GM23338 (cell line): ENCODE measurements at regions not wholly inside any gene's neighbourhood (a gene's known extent, or its start where the extent isn't known, plus 50 kb on each side); places are given as distances from the start of the nearest gene placed in this dataset.

ENCODE experiments used
- ATAC-seq: fragments of 200-7000 bp; cut with Tn5 transposase; 3 replicates; pipeline ENCODE4 v1.9.1; 2020
- DNase-seq: peaks from one replicate; pipeline ENCODE4 v3.0.0-alpha.2; 2015; ENCODE audit warnings: low spot score
- H2AFZ ChIP-seq: fragments of 200-600 bp; sonication (generic); 2 replicates; pipeline ENCODE4 v1.8.0; 2016; ENCODE audit warnings: antibody characterized with exemption, mild to moderate bottlenecking, moderate library complexity
- H3F3A ChIP-seq: fragments of 200-600 bp; sonication (generic); replicated peaks from 2 replicates; pipeline ENCODE4 v1.8.0; 2017; ENCODE audit warnings: antibody characterized with exemption, mixed run types, low read depth
- H3K27ac ChIP-seq: fragments of 200-600 bp; sonication (generic); 2 replicates; pipeline ENCODE4 v1.6.1; 2016; ENCODE audit warnings: low read depth
- H3K27me3 ChIP-seq: fragments of 200-600 bp; sonication (generic); 2 replicates; pipeline ENCODE4 v1.8.0; 2016; ENCODE audit warnings: mild to moderate bottlenecking, mixed run types, moderate library complexity; ENCODE audit not compliant: insufficient read depth
- H3K36me3 ChIP-seq: fragments of 200-600 bp; sonication (generic); 2 replicates; pipeline ENCODE4 v1.8.0; 2016; ENCODE audit warnings: mild to moderate bottlenecking; ENCODE audit not compliant: insufficient read depth
- H3K4me1 ChIP-seq: fragments of 200-600 bp; sonication (generic); 2 replicates; pipeline ENCODE4 v1.8.0; 2016; ENCODE audit warnings: mild to moderate bottlenecking, moderate library complexity; ENCODE audit not compliant: insufficient read depth
- H3K4me2 ChIP-seq: fragments of 200-600 bp; sonication (generic); 2 replicates; pipeline ENCODE4 v1.7.1; 2017; ENCODE audit warnings: mixed run types
- H3K4me3 ChIP-seq: fragments of 200-600 bp; sonication (generic); 2 replicates; pipeline ENCODE4 v1.6.1; 2016; ENCODE audit warnings: mixed run types
- H3K79me2 ChIP-seq: fragments of 200-600 bp; sonication (generic); replicated peaks from 2 replicates; pipeline ENCODE4 v1.8.0; 2017; ENCODE audit warnings: mild to moderate bottlenecking; ENCODE audit not compliant: insufficient read depth
- H3K9me2 ChIP-seq: fragments of 200-600 bp; sonication (generic); 2 replicates; pipeline ENCODE4 v1.8.0; 2017; ENCODE audit not compliant: insufficient read depth
- H4K20me1 ChIP-seq: fragments of 200-600 bp; sonication (generic); replicated peaks from 2 replicates; pipeline ENCODE4 v1.8.0; 2017; ENCODE audit warnings: mild to moderate bottlenecking; ENCODE audit not compliant: insufficient read depth
- H3K27ac Mint-ChIP-seq: 2 replicates; pipeline ENCODE4 v1.8.0; 2020; ENCODE audit warnings: inconsistent platforms, mild to moderate bottlenecking, moderate library complexity, mixed read lengths
- H3K27me3 Mint-ChIP-seq: 3 replicates; pipeline ENCODE4 v1.8.0; 2022; ENCODE audit warnings: low read depth, mild to moderate bottlenecking, moderate library complexity, mixed read lengths, inconsistent platforms; ENCODE audit not compliant: insufficient read depth, poor library complexity
- H3K36me3 Mint-ChIP-seq: 3 replicates; pipeline ENCODE4 v1.8.0; 2021; ENCODE audit warnings: low read depth, mild to moderate bottlenecking, inconsistent platforms, moderate library complexity, mixed read lengths
- H3K4me1 Mint-ChIP-seq: 3 replicates; pipeline ENCODE4 v1.8.0; 2020; ENCODE audit warnings: mild to moderate bottlenecking, inconsistent platforms, mixed read lengths
- H3K4me3 Mint-ChIP-seq: 3 replicates; pipeline ENCODE4 v1.8.0; 2021; ENCODE audit warnings: moderate library complexity, mild to moderate bottlenecking, inconsistent platforms, mixed read lengths
- H3K9me3 Mint-ChIP-seq: 3 replicates; pipeline ENCODE4 v1.8.0; 2020; ENCODE audit warnings: moderate library complexity, mild to moderate bottlenecking, inconsistent platforms, mixed read lengths
- CREB1 ChIP-seq: fragments of 250-450 bp; sonication (Bioruptor Pico); IDR thresholded peaks from 2 replicates; pipeline ENCODE4 v1.5.0; 2020; ENCODE audit warnings: low read depth, mild to moderate bottlenecking, moderate library complexity
- EZH2 ChIP-seq: fragments of 200-600 bp; sonication (generic); IDR thresholded peaks from one replicate; pipeline ENCODE4 v1.8.0; 2017; ENCODE audit warnings: antibody characterized with exemption, mild to moderate bottlenecking, low read depth; ENCODE audit not compliant: unreplicated experiment
- EZH2phosphoT487 ChIP-seq: fragments of 200-600 bp; sonication (generic); IDR thresholded peaks from one replicate; pipeline ENCODE4 v1.8.1; 2018; ENCODE audit warnings: antibody characterized with exemption; ENCODE audit not compliant: unreplicated experiment
- NANOG ChIP-seq: IDR thresholded peaks from 2 replicates; pipeline ENCODE4 v1.6.1; 2016; ENCODE audit warnings: antibody characterized with exemption, borderline replicate concordance
- POLR2AphosphoS5 ChIP-seq: IDR thresholded peaks from 2 replicates; pipeline ENCODE4 v1.6.1; 2016; ENCODE audit warnings: antibody characterized with exemption, low read depth
- REST ChIP-seq: IDR thresholded peaks from one replicate; pipeline ENCODE4 v1.6.1; 2018; ENCODE audit warnings: antibody characterized with exemption; ENCODE audit not compliant: unreplicated experiment
- STAT1 ChIP-seq: IDR thresholded peaks from one replicate; pipeline ENCODE4 v1.6.1; 2016; ENCODE audit warnings: antibody characterized with exemption; ENCODE audit not compliant: unreplicated experiment
- ZNF114 ChIP-seq: fragments of 250-450 bp; sonication (Bioruptor Pico); IDR thresholded peaks from 2 replicates; pipeline ENCODE4 v1.5.0; 2020; ENCODE audit warnings: mild to moderate bottlenecking, moderate library complexity
- ZNF331 ChIP-seq: fragments of 250-450 bp; sonication (Bioruptor Pico); IDR thresholded peaks from 2 replicates; pipeline ENCODE4 v1.5.0; 2020; ENCODE audit warnings: low read depth, mild to moderate bottlenecking, moderate library complexity
- TF ChIP-seq, protein P1 (sequence below), 2 experiments: fragments of 200-600 bp in 1 of 2; sonication (generic) in 1 of 2; conservative IDR thresholded peaks; 2 replicates each; pipeline versions ENCODE4 v1.5.1 to v1.6.1; 2016 to 2017; ENCODE audit warnings: antibody characterized with exemption in 2 of 2, low read depth in 2 of 2, mild to moderate bottlenecking in 2 of 2, moderate library complexity in 1 of 2
- TF ChIP-seq, protein P2 (sequence below): fragments of 250-450 bp; sonication (Bioruptor Pico); IDR thresholded peaks from 2 replicates; pipeline ENCODE4 v1.5.0; 2020; ENCODE audit warnings: mild to moderate bottlenecking, moderate library complexity

GRCh38 chr5:10832987-10833386 is 72.0 kb upstream of the DAP start (continued):
- TF ChIP-seq REST = no peak
- no peak for TF ChIP-seq CREB1 (CRISPR knock-in tag)

- Histone ChIP-seq H4K20me1 (no peaks in the 10 kb centered on the region), H3K4me1 (no peaks in the 10 kb centered on the region), H3K4me3 (no peak overlapping the region), H3K79me2 (no peaks in the 10 kb centered on the region), H3K27me3 (no peaks in the 10 kb centered on the region), H2AFZ (no peak overlapping the region), H3K27ac (no peak overlapping the region), H3K9me2 (peaks cover 7% of the 10 kb centered on the region; the same call in 1 of the 2 replicates), H3K36me3 (no peaks in the 10 kb centered on the region), H3F3A (no peaks in the 10 kb centered on the region), H3K4me2 (no peak overlapping the region)
- no peak for ATAC-seq
- DNase-seq = no peak
- Mint-ChIP-seq H3K27ac (no peak overlapping the region), H3K4me3 (no peak overlapping the region), H3K4me1 (peaks cover 3% of the 10 kb centered on the region; the same call in 2 of the 3 replicates), H3K27me3 (no peaks in the 10 kb centered on the region), H3K9me3 (no peaks in the 10 kb centered on the region), H3K36me3 (no peaks in the 10 kb centered on the region)
- TF ChIP-seq EZH2phosphoT487 (no peak), ZNF114 (CRISPR knock-in tag) (no peak), EZH2 (no peak), ZNF331 (CRISPR knock-in tag) (no peak), STAT1 (no peak), POLR2AphosphoS5 (no peak), CREB1 (CRISPR knock-in tag) (no peak), NANOG (no peak)
- TF ChIP-seq, protein P1, sequence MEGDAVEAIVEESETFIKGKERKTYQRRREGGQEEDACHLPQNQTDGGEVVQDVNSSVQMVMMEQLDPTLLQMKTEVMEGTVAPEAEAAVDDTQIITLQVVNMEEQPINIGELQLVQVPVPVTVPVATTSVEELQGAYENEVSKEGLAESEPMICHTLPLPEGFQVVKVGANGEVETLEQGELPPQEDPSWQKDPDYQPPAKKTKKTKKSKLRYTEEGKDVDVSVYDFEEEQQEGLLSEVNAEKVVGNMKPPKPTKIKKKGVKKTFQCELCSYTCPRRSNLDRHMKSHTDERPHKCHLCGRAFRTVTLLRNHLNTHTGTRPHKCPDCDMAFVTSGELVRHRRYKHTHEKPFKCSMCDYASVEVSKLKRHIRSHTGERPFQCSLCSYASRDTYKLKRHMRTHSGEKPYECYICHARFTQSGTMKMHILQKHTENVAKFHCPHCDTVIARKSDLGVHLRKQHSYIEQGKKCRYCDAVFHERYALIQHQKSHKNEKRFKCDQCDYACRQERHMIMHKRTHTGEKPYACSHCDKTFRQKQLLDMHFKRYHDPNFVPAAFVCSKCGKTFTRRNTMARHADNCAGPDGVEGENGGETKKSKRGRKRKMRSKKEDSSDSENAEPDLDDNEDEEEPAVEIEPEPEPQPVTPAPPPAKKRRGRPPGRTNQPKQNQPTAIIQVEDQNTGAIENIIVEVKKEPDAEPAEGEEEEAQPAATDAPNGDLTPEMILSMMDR (conservative IDR thresholded peaks at IDR 0.05; ENCODE audit: low read depth in 2 of 2) = no peak
- TF ChIP-seq, protein P2, sequence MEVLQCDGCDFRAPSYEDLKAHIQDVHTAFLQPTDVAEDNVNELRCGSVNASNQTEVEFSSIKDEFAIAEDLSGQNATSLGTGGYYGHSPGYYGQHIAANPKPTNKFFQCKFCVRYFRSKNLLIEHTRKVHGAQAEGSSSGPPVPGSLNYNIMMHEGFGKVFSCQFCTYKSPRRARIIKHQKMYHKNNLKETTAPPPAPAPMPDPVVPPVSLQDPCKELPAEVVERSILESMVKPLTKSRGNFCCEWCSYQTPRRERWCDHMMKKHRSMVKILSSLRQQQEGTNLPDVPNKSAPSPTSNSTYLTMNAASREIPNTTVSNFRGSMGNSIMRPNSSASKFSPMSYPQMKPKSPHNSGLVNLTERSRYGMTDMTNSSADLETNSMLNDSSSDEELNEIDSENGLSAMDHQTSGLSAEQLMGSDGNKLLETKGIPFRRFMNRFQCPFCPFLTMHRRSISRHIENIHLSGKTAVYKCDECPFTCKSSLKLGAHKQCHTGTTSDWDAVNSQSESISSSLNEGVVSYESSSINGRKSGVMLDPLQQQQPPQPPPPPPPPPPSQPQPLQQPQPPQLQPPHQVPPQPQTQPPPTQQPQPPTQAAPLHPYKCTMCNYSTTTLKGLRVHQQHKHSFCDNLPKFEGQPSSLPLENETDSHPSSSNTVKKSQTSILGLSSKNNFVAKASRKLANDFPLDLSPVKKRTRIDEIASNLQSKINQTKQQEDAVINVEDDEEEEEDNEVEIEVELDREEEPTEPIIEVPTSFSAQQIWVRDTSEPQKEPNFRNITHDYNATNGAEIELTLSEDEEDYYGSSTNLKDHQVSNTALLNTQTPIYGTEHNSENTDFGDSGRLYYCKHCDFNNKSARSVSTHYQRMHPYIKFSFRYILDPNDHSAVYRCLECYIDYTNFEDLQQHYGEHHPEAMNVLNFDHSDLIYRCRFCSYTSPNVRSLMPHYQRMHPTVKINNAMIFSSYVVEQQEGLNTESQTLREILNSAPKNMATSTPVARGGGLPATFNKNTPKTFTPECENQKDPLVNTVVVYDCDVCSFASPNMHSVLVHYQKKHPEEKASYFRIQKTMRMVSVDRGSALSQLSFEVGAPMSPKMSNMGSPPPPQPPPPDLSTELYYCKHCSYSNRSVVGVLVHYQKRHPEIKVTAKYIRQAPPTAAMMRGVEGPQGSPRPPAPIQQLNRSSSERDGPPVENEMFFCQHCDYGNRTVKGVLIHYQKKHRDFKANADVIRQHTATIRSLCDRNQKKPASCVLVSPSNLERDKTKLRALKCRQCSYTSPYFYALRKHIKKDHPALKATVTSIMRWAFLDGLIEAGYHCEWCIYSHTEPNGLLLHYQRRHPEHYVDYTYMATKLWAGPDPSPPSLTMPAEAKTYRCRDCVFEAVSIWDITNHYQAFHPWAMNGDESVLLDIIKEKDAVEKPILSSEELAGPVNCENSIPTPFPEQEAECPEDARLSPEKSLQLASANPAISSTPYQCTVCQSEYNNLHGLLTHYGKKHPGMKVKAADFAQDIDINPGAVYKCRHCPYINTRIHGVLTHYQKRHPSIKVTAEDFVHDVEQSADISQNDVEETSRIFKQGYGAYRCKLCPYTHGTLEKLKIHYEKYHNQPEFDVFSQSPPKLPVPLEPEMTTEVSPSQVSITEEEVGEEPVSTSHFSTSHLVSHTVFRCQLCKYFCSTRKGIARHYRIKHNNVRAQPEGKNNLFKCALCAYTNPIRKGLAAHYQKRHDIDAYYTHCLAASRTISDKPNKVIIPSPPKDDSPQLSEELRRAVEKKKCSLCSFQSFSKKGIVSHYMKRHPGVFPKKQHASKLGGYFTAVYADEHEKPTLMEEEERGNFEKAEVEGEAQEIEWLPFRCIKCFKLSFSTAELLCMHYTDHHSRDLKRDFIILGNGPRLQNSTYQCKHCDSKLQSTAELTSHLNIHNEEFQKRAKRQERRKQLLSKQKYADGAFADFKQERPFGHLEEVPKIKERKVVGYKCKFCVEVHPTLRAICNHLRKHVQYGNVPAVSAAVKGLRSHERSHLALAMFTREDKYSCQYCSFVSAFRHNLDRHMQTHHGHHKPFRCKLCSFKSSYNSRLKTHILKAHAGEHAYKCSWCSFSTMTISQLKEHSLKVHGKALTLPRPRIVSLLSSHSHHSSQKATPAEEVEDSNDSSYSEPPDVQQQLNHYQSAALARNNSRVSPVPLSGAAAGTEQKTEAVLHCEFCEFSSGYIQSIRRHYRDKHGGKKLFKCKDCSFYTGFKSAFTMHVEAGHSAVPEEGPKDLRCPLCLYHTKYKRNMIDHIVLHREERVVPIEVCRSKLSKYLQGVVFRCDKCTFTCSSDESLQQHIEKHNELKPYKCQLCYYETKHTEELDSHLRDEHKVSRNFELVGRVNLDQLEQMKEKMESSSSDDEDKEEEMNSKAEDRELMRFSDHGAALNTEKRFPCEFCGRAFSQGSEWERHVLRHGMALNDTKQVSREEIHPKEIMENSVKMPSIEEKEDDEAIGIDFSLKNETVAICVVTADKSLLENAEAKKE (CRISPR knock-in tag) = no peak
Observed at GRCh38 chr5:10832421-10832820, 71.4 kb upstream of the DAP start.
